OCI-LY7 (cell line): ENCODE measurements at regions not wholly inside any gene's neighbourhood (a gene's known extent, or its start where the extent isn't known, plus 50 kb on each side); places are given as distances from the start of the nearest gene placed in this dataset.

Source experiments
- BruUV-seq: library from RNA; stranded (reverse); fragments of 400-500 nt; replicated peaks from 2 replicates; lab custom pipeline; 2021; lab: Mats Ljungman, UMichigan
- CTCF ChIA-PET: fragments of 300-600 bp; sonication (Branson Sonifier 250); formaldehyde crosslinking; loops from one replicate; lab custom pipeline; 2022; ENCODE audit warnings: antibody characterized with exemption; ENCODE audit not compliant: unreplicated experiment; lab: Charles Lee
- POLR2A ChIA-PET: fragments of 300-600 bp; sonication (Branson Sonifier 250); formaldehyde crosslinking; loops from one replicate; lab custom pipeline; 2022; ENCODE audit warnings: antibody characterized with exemption; lab: Charles Lee
- DNase-seq: peaks from one replicate; pipeline ENCODE4 v3.0.0-alpha.2; 2015; ENCODE audit warnings: low spot score
- H2AFZ ChIP-seq: fragments of 200-600 bp; sonication (generic), shearing (Covaris generic); 2 replicates; pipeline ENCODE4 v1.6.1; 2014; ENCODE audit warnings: mild to moderate bottlenecking, antibody characterized with exemption, low read length, moderate library complexity
- H3K27ac ChIP-seq: fragments of 200-600 bp; sonication (generic); 2 replicates; pipeline ENCODE4 v1.5.1; 2014; ENCODE audit warnings: mixed run types, low read depth, mild to moderate bottlenecking, moderate library complexity, low read length, inconsistent platforms; ENCODE audit not compliant: poor library complexity, severe bottlenecking
- H3K36me3 ChIP-seq: fragments of 200-600 bp; sonication (generic); 2 replicates; pipeline ENCODE4 v1.6.1; 2014; ENCODE audit warnings: mild to moderate bottlenecking, antibody characterized with exemption, low read length, moderate library complexity, mixed read lengths; ENCODE audit not compliant: insufficient read depth
- H3K4me1 ChIP-seq: fragments of 200-600 bp; sonication (generic); 2 replicates; pipeline ENCODE4 v1.5.1; 2014; ENCODE audit warnings: mild to moderate bottlenecking, low read length; ENCODE audit not compliant: insufficient read depth, poor library complexity, severe bottlenecking
- H3K4me2 ChIP-seq: fragments of 200-600 bp; sonication (generic); 2 replicates; pipeline ENCODE4 v1.6.1; 2014; ENCODE audit warnings: mild to moderate bottlenecking, low read length
- H3K4me3 ChIP-seq: fragments of 200-600 bp; sonication (generic); 2 replicates; pipeline ENCODE4 v1.5.1; 2014; ENCODE audit warnings: mild to moderate bottlenecking, low read depth, low read length; ENCODE audit not compliant: poor library complexity, severe bottlenecking
- H3K79me2 ChIP-seq: fragments of 200-600 bp; sonication (generic); 2 replicates; pipeline ENCODE4 v1.6.1; 2016; ENCODE audit warnings: low read depth, mild to moderate bottlenecking, low read length, moderate library complexity, mixed read lengths; ENCODE audit not compliant: insufficient read depth
- H3K9me2 ChIP-seq: fragments of 200-600 bp; sonication (generic); 2 replicates; pipeline ENCODE4 v1.6.1; 2016; ENCODE audit warnings: mild to moderate bottlenecking, low read length, mixed read lengths; ENCODE audit not compliant: insufficient read depth
- H3K9me3 ChIP-seq: fragments of 200-600 bp; sonication (generic); 2 replicates; pipeline ENCODE4 v1.6.1; 2014; ENCODE audit warnings: mild to moderate bottlenecking, mixed run types, low read length, mixed read lengths
- H4K20me1 ChIP-seq: fragments of 200-600 bp; sonication (generic); 2 replicates; pipeline ENCODE4 v1.6.1; 2014; ENCODE audit warnings: mild to moderate bottlenecking, antibody characterized with exemption, low read length, moderate library complexity, mixed read lengths; ENCODE audit not compliant: insufficient read depth
- CTCF ChIP-seq: fragments of 200-600 bp; sonication (generic); conservative IDR thresholded peaks from 2 replicates; pipeline ENCODE4 v1.5.1; 2014; ENCODE audit warnings: mild to moderate bottlenecking, antibody characterized with exemption, low read length, moderate library complexity, mixed read lengths
- EZH2phosphoT487 ChIP-seq: fragments of 200-600 bp; sonication (generic); IDR thresholded peaks from 2 replicates; pipeline ENCODE4 v1.6.1; 2018; ENCODE audit warnings: low read depth, borderline replicate concordance, mild to moderate bottlenecking, mixed run types, antibody characterized with exemption, low read length, moderate library complexity, mixed read lengths
- intact Hi-C: fragments of 100-400 bp; cut with micrococcal nuclease; formaldehyde crosslinking; loops from one replicate; pipeline ENCODE4 v1.10.0; 2022; ENCODE audit not compliant: unreplicated experiment

GRCh38 chr1:72734415-72734814 is 452.1 kb upstream of the NEGR1 start:
- CTCF ChIA-PET = no interaction called here
- BruUV-seq = no TSS peak

GRCh38 chr1:72724951-72725861 is 442.9 kb upstream of the NEGR1 start:
- CTCF ChIA-PET = no interaction called here
- no TSS peak for BruUV-seq

More at GRCh38 chr1:72734415-72734814, 452.1 kb upstream of the NEGR1 start:
- Histone ChIP-seq H3K4me1 (no peaks in the 10 kb centered on the region), H3K36me3 (no peaks in the 10 kb centered on the region), H3K9me2 (no peaks in the 10 kb centered on the region), H2AFZ (no peak overlapping the region), H3K79me2 (no peaks in the 10 kb centered on the region), H3K4me2 (no peak overlapping the region), H3K9me3 (no peaks in the 10 kb centered on the region), H3K27ac (no peak overlapping the region), H4K20me1 (no peaks in the 10 kb centered on the region), H3K4me3 (no peak overlapping the region)
- POLR2A ChIA-PET = no interaction called here
- no peak for DNase-seq
- TF ChIP-seq CTCF = no peak
- intact Hi-C loops = no loop called here

More at GRCh38 chr1:72724951-72725861, 442.9 kb upstream of the NEGR1 start:
- H4K20me1 ChIP-seq = no peaks in the 10 kb centered on the region
- H2AFZ ChIP-seq = no peak overlapping the region
- H3K27ac ChIP-seq = no peak overlapping the region
- H3K36me3 ChIP-seq = no peaks in the 10 kb centered on the region
- no peaks in the 10 kb centered on the region for H3K79me2 ChIP-seq
- intact Hi-C loops = no loop called here
- no peak overlapping the region for H3K4me2 ChIP-seq
- TF ChIP-seq CTCF (no peak), EZH2phosphoT487 (no peak)
- H3K9me3 ChIP-seq = no peaks in the 10 kb centered on the region
- POLR2A ChIA-PET = interaction anchor here (0.6 kb wide), 1 partner anchor 213 kb away, joined by 3 read pairs; no protein-coding TSS in a partner anchor
- no peak overlapping the region for H3K4me3 ChIP-seq
- no peaks in the 10 kb centered on the region for H3K9me2 ChIP-seq
- H3K4me1 ChIP-seq = no peaks in the 10 kb centered on the region
- DNase-seq = no peak
